HEK293 (cell line): ENCODE measurements at regions not wholly inside any gene's neighbourhood (a gene's known extent, or its start where the extent isn't known, plus 50 kb on each side); places are given as distances from the start of the nearest gene placed in this dataset.
A peak's percentile ranks its signal among the peaks of the same experiment; 100 is the strongest.

Source experiments
- GFI1B ChIP-seq: fragments of 450-650 bp; formaldehyde crosslinking; IDR thresholded peaks from 2 replicates; pipeline ENCODE4 v1.5.1; 2016; ENCODE audit warnings: missing biosample characterization, missing genetic modification characterization
- GLIS2 ChIP-seq: fragments of 450-650 bp; formaldehyde crosslinking; IDR thresholded peaks from 2 replicates; pipeline ENCODE4 v1.5.1; 2016; ENCODE audit warnings: missing biosample characterization, missing genetic modification characterization
- HOXD13 ChIP-seq: sonication (generic); formaldehyde crosslinking; IDR thresholded peaks from 2 replicates; pipeline ENCODE4 v1.8.0; 2022; ENCODE audit warnings: missing genetic modification reagents, borderline replicate concordance
- IKZF3 ChIP-seq: fragments of 450-650 bp; IDR thresholded peaks from 2 replicates; pipeline ENCODE4 v1.5.0; 2018; ENCODE audit warnings: missing biosample characterization, mild to moderate bottlenecking, missing genetic modification characterization, moderate library complexity
- PRDM1 ChIP-seq: fragments of 450-650 bp; formaldehyde crosslinking; IDR thresholded peaks from 2 replicates; pipeline ENCODE4; 2016; ENCODE audit warnings: missing biosample characterization, missing genetic modification characterization
- PRDM10 ChIP-seq: fragments of 450-650 bp; formaldehyde crosslinking; IDR thresholded peaks from 2 replicates; pipeline ENCODE4 v1.5.1; 2016; ENCODE audit warnings: missing biosample characterization, missing genetic modification characterization
- PRDM4 ChIP-seq: fragments of 450-650 bp; formaldehyde crosslinking; IDR thresholded peaks from 2 replicates; pipeline ENCODE4 v1.5.1; 2017; ENCODE audit warnings: missing biosample characterization, missing genetic modification characterization
- SP3 ChIP-seq: fragments of 450-650 bp; formaldehyde crosslinking; IDR thresholded peaks from 2 replicates; pipeline ENCODE4 v1.5.1; 2016; ENCODE audit warnings: missing biosample characterization, missing genetic modification characterization
- YY1 ChIP-seq: fragments of 450-650 bp; formaldehyde crosslinking; IDR thresholded peaks from 2 replicates; pipeline ENCODE4 v1.5.1; 2018; ENCODE audit warnings: missing biosample characterization, missing genetic modification characterization
- ZBTB1 ChIP-seq: fragments of 450-650 bp; formaldehyde crosslinking; IDR thresholded peaks from 2 replicates; pipeline ENCODE4 v1.5.1; 2016; ENCODE audit warnings: missing biosample characterization, missing genetic modification characterization
- ZBTB21 ChIP-seq: fragments of 450-650 bp; formaldehyde crosslinking; IDR thresholded peaks from 2 replicates; pipeline ENCODE4 v1.5.1; 2017; ENCODE audit warnings: missing biosample characterization, missing genetic modification characterization
- ZBTB7A ChIP-seq: fragments of 450-650 bp; formaldehyde crosslinking; IDR thresholded peaks from 2 replicates; pipeline ENCODE4 v1.5.1; 2016; ENCODE audit warnings: low read depth, missing biosample characterization, missing genetic modification characterization
- ZNF114 ChIP-seq: fragments of 450-650 bp; formaldehyde crosslinking; IDR thresholded peaks from 2 replicates; pipeline ENCODE4 v1.5.0; 2017; ENCODE audit warnings: missing biosample characterization, missing genetic modification characterization
- ZNF155 ChIP-seq: fragments of 450-650 bp; formaldehyde crosslinking; IDR thresholded peaks from 2 replicates; pipeline ENCODE4 v1.5.1; 2016; ENCODE audit warnings: missing biosample characterization, missing genetic modification characterization
- ZNF202 ChIP-seq: fragments of 450-650 bp; formaldehyde crosslinking; IDR thresholded peaks from 2 replicates; pipeline ENCODE4 v1.5.1; 2016; ENCODE audit warnings: missing biosample characterization, missing genetic modification characterization, borderline replicate concordance
- ZNF266 ChIP-seq: fragments of 450-650 bp; formaldehyde crosslinking; IDR thresholded peaks from 2 replicates; pipeline ENCODE4 v1.5.1; 2016; ENCODE audit warnings: missing biosample characterization, missing genetic modification characterization, low read depth
- ZNF280D ChIP-seq: fragments of 450-650 bp; formaldehyde crosslinking; IDR thresholded peaks from 2 replicates; pipeline ENCODE4 v1.5.1; 2016; ENCODE audit warnings: missing biosample characterization, missing genetic modification characterization
- ZNF302 ChIP-seq: fragments of 450-650 bp; formaldehyde crosslinking; IDR thresholded peaks from 2 replicates; pipeline ENCODE4 v1.5.1; 2016; ENCODE audit warnings: missing biosample characterization, missing genetic modification characterization, low read depth
- ZNF404 ChIP-seq: fragments of 450-650 bp; formaldehyde crosslinking; IDR thresholded peaks from 2 replicates; pipeline ENCODE4 v1.5.1; 2017; ENCODE audit warnings: missing biosample characterization, missing genetic modification characterization
- ZNF571 ChIP-seq: fragments of 450-650 bp; formaldehyde crosslinking; IDR thresholded peaks from 2 replicates; pipeline ENCODE4 v1.5.0; 2017; ENCODE audit warnings: missing biosample characterization, missing genetic modification characterization
- ZNF610 ChIP-seq: fragments of 450-650 bp; formaldehyde crosslinking; IDR thresholded peaks from 2 replicates; pipeline ENCODE4 v1.5.1; 2016; ENCODE audit warnings: missing biosample characterization, missing genetic modification characterization, borderline replicate concordance
- ZNF707 ChIP-seq: fragments of 450-650 bp; formaldehyde crosslinking; IDR thresholded peaks from 2 replicates; pipeline ENCODE4 v1.5.1; 2016; ENCODE audit warnings: missing biosample characterization, missing genetic modification characterization
- ZSCAN30 ChIP-seq: fragments of 450-650 bp; IDR thresholded peaks from 2 replicates; pipeline ENCODE4 v1.5.1; 2018; ENCODE audit warnings: missing biosample characterization, mild to moderate bottlenecking, missing genetic modification characterization, moderate library complexity
- TF ChIP-seq, protein P1 (sequence below): fragments of 450-650 bp; formaldehyde crosslinking; IDR thresholded peaks from 2 replicates; pipeline ENCODE4 v1.5.1; 2016; ENCODE audit warnings: missing biosample characterization, missing genetic modification characterization
- TF ChIP-seq, protein P2 (sequence below): fragments of 450-650 bp; formaldehyde crosslinking; IDR thresholded peaks from 2 replicates; pipeline ENCODE4 v1.5.1; 2016; ENCODE audit warnings: missing biosample characterization, missing genetic modification characterization

DNA sequence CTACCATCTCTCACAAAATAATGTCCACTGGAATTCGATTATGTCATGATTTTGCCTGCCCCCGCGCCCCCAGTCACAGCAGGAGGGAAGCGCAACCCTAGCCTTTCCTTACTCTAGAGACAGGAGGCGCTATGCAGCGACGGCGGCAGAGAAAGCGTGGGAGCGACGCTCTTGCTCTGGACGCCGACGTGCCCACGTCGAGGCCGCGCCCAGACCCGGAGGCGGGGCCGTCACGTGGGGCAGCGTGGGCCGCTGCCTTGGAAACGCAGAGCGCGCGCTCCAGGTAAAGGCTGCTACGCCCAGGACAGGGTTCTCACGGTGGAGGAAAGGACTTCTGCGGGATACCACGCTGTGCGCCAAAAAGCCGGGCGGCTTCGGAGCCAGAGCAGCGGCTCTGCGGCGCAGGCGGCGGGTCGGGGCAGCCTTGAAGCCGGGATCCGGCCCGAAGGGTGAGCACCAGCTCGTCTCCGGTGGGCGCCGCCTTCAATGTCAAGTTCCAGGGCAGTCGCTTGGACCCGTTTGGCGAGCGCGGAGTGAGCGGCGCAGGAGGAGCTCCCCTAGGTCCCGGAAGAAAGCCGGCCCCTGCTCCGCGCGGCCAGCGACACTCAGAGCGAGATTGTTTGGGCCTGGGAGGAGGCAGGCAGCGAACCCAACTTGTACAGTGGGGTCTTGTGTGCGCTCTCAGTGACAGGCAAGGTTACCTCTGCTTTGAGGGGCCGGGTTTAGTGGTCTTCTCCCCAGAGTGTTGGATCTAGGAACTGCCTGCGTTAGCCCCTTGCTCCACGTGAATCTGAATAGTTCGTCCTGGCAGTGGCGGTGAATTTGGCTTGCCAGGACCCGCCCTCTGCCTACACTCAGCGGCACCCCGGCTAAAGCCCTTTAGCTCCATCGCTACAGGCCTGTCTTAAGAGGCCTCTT, 121.7 kb downstream of the MRPL57 start (continued):
- TF ChIP-seq PRDM10 (tag by site-specific recombination) (no peak), ZSCAN30 (tag by site-specific recombination) (peak; percentile 62; the same call in 1 of the 2 replicates), HOXD13 (no peak), GLIS2 (no peak), ZNF404 (no peak), SP3 (tag by site-specific recombination) (peak; percentile 95), GFI1B (tag by site-specific recombination) (no peak), ZNF707 (tag by site-specific recombination) (no peak), ZNF266 (tag by site-specific recombination) (no peak), ZBTB21 (tag by site-specific recombination) (no peak), ZNF202 (tag by site-specific recombination) (no peak), ZNF571 (tag by site-specific recombination) (no peak), PRDM4 (tag by site-specific recombination) (no peak), ZNF155 (no peak), IKZF3 (tag by site-specific recombination) (no peak), YY1 (tag by site-specific recombination) (no peak), ZBTB7A (tag by site-specific recombination) (no peak), ZNF114 (tag by site-specific recombination) (no peak), PRDM1 (tag by site-specific recombination) (no peak), ZNF610 (tag by site-specific recombination) (0 out of 2 replicates have a peak, but pooled peaks have one; percentile 58), ZBTB1 (tag by site-specific recombination) (no peak), ZNF280D (tag by site-specific recombination) (no peak), ZNF302 (tag by site-specific recombination) (no peak)
- TF ChIP-seq, protein P1, sequence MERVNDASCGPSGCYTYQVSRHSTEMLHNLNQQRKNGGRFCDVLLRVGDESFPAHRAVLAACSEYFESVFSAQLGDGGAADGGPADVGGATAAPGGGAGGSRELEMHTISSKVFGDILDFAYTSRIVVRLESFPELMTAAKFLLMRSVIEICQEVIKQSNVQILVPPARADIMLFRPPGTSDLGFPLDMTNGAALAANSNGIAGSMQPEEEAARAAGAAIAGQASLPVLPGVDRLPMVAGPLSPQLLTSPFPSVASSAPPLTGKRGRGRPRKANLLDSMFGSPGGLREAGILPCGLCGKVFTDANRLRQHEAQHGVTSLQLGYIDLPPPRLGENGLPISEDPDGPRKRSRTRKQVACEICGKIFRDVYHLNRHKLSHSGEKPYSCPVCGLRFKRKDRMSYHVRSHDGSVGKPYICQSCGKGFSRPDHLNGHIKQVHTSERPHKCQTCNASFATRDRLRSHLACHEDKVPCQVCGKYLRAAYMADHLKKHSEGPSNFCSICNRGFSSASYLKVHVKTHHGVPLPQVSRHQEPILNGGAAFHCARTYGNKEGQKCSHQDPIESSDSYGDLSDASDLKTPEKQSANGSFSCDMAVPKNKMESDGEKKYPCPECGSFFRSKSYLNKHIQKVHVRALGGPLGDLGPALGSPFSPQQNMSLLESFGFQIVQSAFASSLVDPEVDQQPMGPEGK (tag by site-specific recombination), result peak; percentile 96
- TF ChIP-seq, protein P2, sequence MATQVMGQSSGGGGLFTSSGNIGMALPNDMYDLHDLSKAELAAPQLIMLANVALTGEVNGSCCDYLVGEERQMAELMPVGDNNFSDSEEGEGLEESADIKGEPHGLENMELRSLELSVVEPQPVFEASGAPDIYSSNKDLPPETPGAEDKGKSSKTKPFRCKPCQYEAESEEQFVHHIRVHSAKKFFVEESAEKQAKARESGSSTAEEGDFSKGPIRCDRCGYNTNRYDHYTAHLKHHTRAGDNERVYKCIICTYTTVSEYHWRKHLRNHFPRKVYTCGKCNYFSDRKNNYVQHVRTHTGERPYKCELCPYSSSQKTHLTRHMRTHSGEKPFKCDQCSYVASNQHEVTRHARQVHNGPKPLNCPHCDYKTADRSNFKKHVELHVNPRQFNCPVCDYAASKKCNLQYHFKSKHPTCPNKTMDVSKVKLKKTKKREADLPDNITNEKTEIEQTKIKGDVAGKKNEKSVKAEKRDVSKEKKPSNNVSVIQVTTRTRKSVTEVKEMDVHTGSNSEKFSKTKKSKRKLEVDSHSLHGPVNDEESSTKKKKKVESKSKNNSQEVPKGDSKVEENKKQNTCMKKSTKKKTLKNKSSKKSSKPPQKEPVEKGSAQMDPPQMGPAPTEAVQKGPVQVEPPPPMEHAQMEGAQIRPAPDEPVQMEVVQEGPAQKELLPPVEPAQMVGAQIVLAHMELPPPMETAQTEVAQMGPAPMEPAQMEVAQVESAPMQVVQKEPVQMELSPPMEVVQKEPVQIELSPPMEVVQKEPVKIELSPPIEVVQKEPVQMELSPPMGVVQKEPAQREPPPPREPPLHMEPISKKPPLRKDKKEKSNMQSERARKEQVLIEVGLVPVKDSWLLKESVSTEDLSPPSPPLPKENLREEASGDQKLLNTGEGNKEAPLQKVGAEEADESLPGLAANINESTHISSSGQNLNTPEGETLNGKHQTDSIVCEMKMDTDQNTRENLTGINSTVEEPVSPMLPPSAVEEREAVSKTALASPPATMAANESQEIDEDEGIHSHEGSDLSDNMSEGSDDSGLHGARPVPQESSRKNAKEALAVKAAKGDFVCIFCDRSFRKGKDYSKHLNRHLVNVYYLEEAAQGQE, result peak; percentile 56
